PC-9 (cell line): ENCODE measurements at regions not wholly inside any gene's neighbourhood (a gene's known extent, or its start where the extent isn't known, plus 50 kb on each side); places are given as distances from the start of the nearest gene placed in this dataset.

Experiments used
- BruUV-seq: library from RNA; stranded (reverse); fragments of 400-500 nt; replicated peaks from 2 replicates; lab custom pipeline; 2021; lab: Mats Ljungman, UMichigan
- CTCF ChIA-PET: fragments of 300-600 bp; sonication (Branson Sonifier 250); formaldehyde crosslinking; loops from one replicate; lab custom pipeline; 2022; ENCODE audit warnings: antibody characterized with exemption; lab: Charles Lee
- POLR2A ChIA-PET: fragments of 300-600 bp; sonication (Branson Sonifier 250); formaldehyde crosslinking; loops from one replicate; lab custom pipeline; 2022; ENCODE audit warnings: antibody characterized with exemption; ENCODE audit not compliant: unreplicated experiment; lab: Charles Lee
- DNase-seq, 2 experiments: peaks; one replicate each; pipeline versions ENCODE4 v3.0.0 to v3.0.0-alpha.2; 2015 to 2022; ENCODE audit warnings: mixed read lengths in 1 of 2
- H2AFZ ChIP-seq: fragments of 200-600 bp; sonication (generic); 2 replicates; pipeline ENCODE4 v1.8.1; 2017; ENCODE audit warnings: antibody characterized with exemption
- H3F3A ChIP-seq: fragments of 200-600 bp; sonication (generic); 2 replicates; pipeline ENCODE4 v1.8.1; 2017; ENCODE audit warnings: antibody characterized with exemption, mild to moderate bottlenecking, low read depth; ENCODE audit not compliant: insufficient read depth
- H3K27ac ChIP-seq: fragments of 200-600 bp; sonication (generic); 2 replicates; pipeline ENCODE4 v1.6.1; 2016; ENCODE audit warnings: mixed run types
- H3K27me3 ChIP-seq: fragments of 200-600 bp; sonication (generic); 2 replicates; pipeline ENCODE4 v1.6.1; 2016; ENCODE audit warnings: low read depth, mixed run types; ENCODE audit not compliant: insufficient read depth
- H3K36me3 ChIP-seq: fragments of 200-600 bp; sonication (generic); 2 replicates; pipeline ENCODE4 v1.6.1; 2016; ENCODE audit warnings: low read depth, mixed run types
- H3K4me1 ChIP-seq: fragments of 200-600 bp; sonication (generic); replicated peaks from 2 replicates; pipeline ENCODE4 v1.6.1; 2016; ENCODE audit warnings: mixed run types; ENCODE audit not compliant: insufficient read depth
- H3K4me2 ChIP-seq: fragments of 200-600 bp; sonication (generic); 2 replicates; pipeline ENCODE4 v1.6.1; 2017; ENCODE audit warnings: mixed run types
- H3K4me3 ChIP-seq: fragments of 200-600 bp; sonication (generic); 2 replicates; pipeline ENCODE4 v1.6.1; 2016; ENCODE audit warnings: mixed run types
- H3K79me2 ChIP-seq: fragments of 200-600 bp; sonication (generic); 2 replicates; pipeline ENCODE4 v1.6.1; 2017; ENCODE audit warnings: low read depth, mixed run types
- H3K9me2 ChIP-seq: fragments of 200-600 bp; sonication (generic); 2 replicates; pipeline ENCODE4 v1.8.1; 2017; ENCODE audit warnings: mild to moderate bottlenecking; ENCODE audit not compliant: insufficient read depth
- H3K9me3 ChIP-seq: fragments of 200-600 bp; sonication (generic); 2 replicates; pipeline ENCODE4 v1.8.1; 2016; ENCODE audit warnings: low read depth; ENCODE audit not compliant: insufficient read depth
- H4K20me1 ChIP-seq: fragments of 200-600 bp; sonication (generic); 2 replicates; pipeline ENCODE4 v1.8.1; 2017; ENCODE audit not compliant: insufficient read depth
- CTCF ChIP-seq: fragments of 200-600 bp; sonication (generic); conservative IDR thresholded peaks from 2 replicates; pipeline ENCODE4 v1.6.1; 2017; ENCODE audit warnings: mixed run types, antibody characterized with exemption, mild to moderate bottlenecking, moderate library complexity
- EZH2 ChIP-seq: fragments of 200-600 bp; sonication (generic); IDR thresholded peaks from 2 replicates; pipeline ENCODE4 v1.8.0; 2017; ENCODE audit warnings: antibody characterized with exemption, low read depth
- intact Hi-C: fragments of 100-400 bp; cut with micrococcal nuclease; formaldehyde crosslinking; loops from one replicate; pipeline ENCODE4 v1.10.0; 2022; ENCODE audit not compliant: unreplicated experiment

GRCh38 chr12:107963635-107964034 lies 165.5 kb upstream of the WSCD2 start:
- Histone ChIP-seq H3K79me2 (no peaks in the 10 kb centered on the region), H3K4me3 (no peak overlapping the region), H3K4me1 (no peaks in the 10 kb centered on the region), H3K27me3 (peaks cover 47% of the 10 kb centered on the region; the same call in 1 of the 2 replicates), H3K9me3 (no peaks in the 10 kb centered on the region), H2AFZ (no peak overlapping the region), H3F3A (no peaks in the 10 kb centered on the region), H3K27ac (no peak overlapping the region), H3K36me3 (no peaks in the 10 kb centered on the region), H3K9me2 (no peaks in the 10 kb centered on the region), H3K4me2 (no peak overlapping the region), H4K20me1 (no peaks in the 10 kb centered on the region)
- no peak for DNase-seq
- intact Hi-C loops = no loop called here
- no peak for TF ChIP-seq CTCF
- no peak for TF ChIP-seq EZH2
- BruUV-seq = no TSS peak
- POLR2A ChIA-PET = no interaction called here
- CTCF ChIA-PET = no interaction called here

- Histone ChIP-seq H2AFZ (no peak overlapping the region), H3K9me3 (no peaks in the 10 kb centered on the region), H3K4me1 (no peaks in the 10 kb centered on the region), H3F3A (no peaks in the 10 kb centered on the region), H3K27ac (no peak overlapping the region), H3K79me2 (no peaks in the 10 kb centered on the region), H4K20me1 (no peaks in the 10 kb centered on the region), H3K27me3 (peaks cover 35% of the 10 kb centered on the region; the same call in 1 of the 2 replicates), H3K9me2 (no peaks in the 10 kb centered on the region), H3K4me3 (no peak overlapping the region), H3K36me3 (no peaks in the 10 kb centered on the region), H3K4me2 (no peak overlapping the region)
- ChIA-PET POLR2A (no interaction called here), CTCF (no interaction called here)
- DNase-seq = no peak
- BruUV-seq = no TSS peak
- no peak for TF ChIP-seq EZH2
- no peak for TF ChIP-seq CTCF
- intact Hi-C loops = no loop called here
Observed at GRCh38 chr12:107967170-107967569, 161.9 kb upstream of the WSCD2 start.

DNA sequence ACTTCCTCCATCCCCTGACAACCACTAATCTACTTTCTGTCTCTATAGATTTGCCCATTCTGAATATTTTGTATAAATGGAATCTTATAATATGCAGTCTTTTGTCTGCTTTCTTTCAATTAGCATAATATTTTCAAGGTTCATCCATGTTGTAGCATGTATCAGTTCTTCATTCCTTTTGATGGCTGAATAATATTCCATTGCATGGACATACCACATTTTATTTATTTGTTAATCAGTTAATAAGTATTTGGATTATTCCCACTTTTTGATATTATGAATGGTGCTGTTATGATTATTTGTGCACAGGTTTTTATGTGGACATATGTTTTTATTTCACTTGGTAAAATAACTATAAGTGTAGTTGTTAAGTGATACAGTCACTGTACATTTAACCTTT lies 155.1 kb upstream of the WSCD2 start:
- Histone ChIP-seq H3K9me3 (no peaks in the 10 kb centered on the region), H2AFZ (no peak overlapping the region), H3K27ac (no peak overlapping the region), H3K36me3 (no peaks in the 10 kb centered on the region), H4K20me1 (0 out of 2 replicates have a peak, but pooled peaks cover 4% of the 10 kb centered on the region), H3K4me2 (no peak overlapping the region), H3F3A (no peaks in the 10 kb centered on the region), H3K27me3 (no peaks in the 10 kb centered on the region; the same call in 1 of the 2 replicates), H3K4me3 (no peak overlapping the region), H3K4me1 (no peaks in the 10 kb centered on the region), H3K79me2 (no peaks in the 10 kb centered on the region), H3K9me2 (no peaks in the 10 kb centered on the region)
- no TSS peak for BruUV-seq
- no peak for DNase-seq
- POLR2A ChIA-PET = interaction anchor here (0.6 kb wide), 1 partner anchor 315 kb away, joined by 4 read pairs; no protein-coding TSS in a partner anchor
- intact Hi-C loops = no loop called here
- CTCF ChIA-PET = no interaction called here
- no peak for TF ChIP-seq CTCF
- no peak for TF ChIP-seq EZH2
